PC-3 (cell line): ENCODE measurements at regions not wholly inside any gene's neighbourhood (a gene's known extent, or its start where the extent isn't known, plus 50 kb on each side); places are given as distances from the start of the nearest gene placed in this dataset.

Experiments
- ATAC-seq: fragments of 200-7000 bp; cut with Tn5 transposase; 2 replicates; pipeline ENCODE4 v1.9.1; 2020; ENCODE audit warnings: mild to moderate bottlenecking, moderate library complexity
- BruUV-seq: library from RNA; stranded (reverse); fragments of 400-500 nt; replicated peaks from 2 replicates; lab custom pipeline; 2021; lab: Mats Ljungman, UMichigan
- CTCF ChIA-PET: fragments of 300-600 bp; sonication (Branson Sonifier 250); formaldehyde crosslinking; loops from one replicate; lab custom pipeline; 2022; ENCODE audit warnings: antibody characterized with exemption; lab: Charles Lee
- POLR2A ChIA-PET: fragments of 300-600 bp; sonication (Branson Sonifier 250); formaldehyde crosslinking; loops from one replicate; lab custom pipeline; 2022; ENCODE audit warnings: antibody characterized with exemption; ENCODE audit not compliant: unreplicated experiment; lab: Charles Lee
- DNase-seq: peaks from one replicate; pipeline ENCODE4 v3.0.0-alpha.2; 2015
- H2AFZ ChIP-seq: fragments of 300-600 bp; sonication (generic); 2 replicates; pipeline ENCODE4 v1.6.0; 2016; ENCODE audit warnings: antibody characterized with exemption, low read length
- H3F3A ChIP-seq: fragments of 300-600 bp; sonication (generic); one replicate; pipeline ENCODE4 v1.6.0; 2017; ENCODE audit warnings: antibody characterized with exemption, low read length, control low read depth, mild to moderate bottlenecking; ENCODE audit not compliant: unreplicated experiment
- H3K27ac ChIP-seq: fragments of 300-600 bp; sonication (generic); 2 replicates; pipeline ENCODE4 v1.5.1; 2016; ENCODE audit warnings: mild to moderate bottlenecking, low read length
- H3K27me3 ChIP-seq: fragments of 300-600 bp; sonication (generic); 2 replicates; pipeline ENCODE4 v1.6.1; 2016; ENCODE audit warnings: low read length, mixed read lengths
- H3K36me3 ChIP-seq: fragments of 300-600 bp; sonication (generic); 2 replicates; pipeline ENCODE4 v1.6.1; 2016; ENCODE audit warnings: low read depth, mixed run types, low read length, mixed read lengths
- H3K4me1 ChIP-seq: fragments of 300-600 bp; sonication (generic); 2 replicates; pipeline ENCODE4 v1.5.1; 2016; ENCODE audit warnings: low read length; ENCODE audit not compliant: insufficient read depth
- H3K4me2 ChIP-seq: fragments of 300-600 bp; sonication (generic); 2 replicates; pipeline ENCODE4 v1.6.0; 2016; ENCODE audit warnings: low read length
- H3K4me3 ChIP-seq: fragments of 300-600 bp; sonication (generic); 2 replicates; pipeline ENCODE4 v1.5.1; 2016; ENCODE audit warnings: mild to moderate bottlenecking, low read length, mixed read lengths
- H3K79me2 ChIP-seq: fragments of 300-600 bp; sonication (generic); 2 replicates; pipeline ENCODE4 v1.6.1; 2017; ENCODE audit warnings: low read length, mixed read lengths
- H3K9ac ChIP-seq: fragments of 300-600 bp; sonication (generic); 2 replicates; pipeline ENCODE4 v1.6.0; 2016; ENCODE audit warnings: mild to moderate bottlenecking, low read length
- H3K9me2 ChIP-seq: fragments of 300-600 bp; sonication (generic); replicated peaks from 2 replicates; pipeline ENCODE4 v1.6.1; 2016; ENCODE audit warnings: mixed run types, low read length, mixed read lengths
- H3K9me3 ChIP-seq: fragments of 300-600 bp; sonication (generic); 2 replicates; pipeline ENCODE4 v1.6.1; 2016; ENCODE audit warnings: low read length, mixed read lengths
- H4K20me1 ChIP-seq: fragments of 300-600 bp; sonication (generic); 2 replicates; pipeline ENCODE4 v1.6.1; 2016; ENCODE audit warnings: low read length, mixed read lengths
- CTCF ChIP-seq: fragments of 300-600 bp; sonication (generic); conservative IDR thresholded peaks from 2 replicates; pipeline ENCODE4 v1.5.1; 2017; ENCODE audit warnings: antibody characterized with exemption, low read depth, mild to moderate bottlenecking, low read length
- EZH2 ChIP-seq: fragments of 300-600 bp; sonication (generic); IDR thresholded peaks from one replicate; pipeline ENCODE4 v1.6.1; 2017; ENCODE audit warnings: antibody characterized with exemption, mild to moderate bottlenecking, low read length; ENCODE audit not compliant: unreplicated experiment
- EZH2phosphoT487 ChIP-seq: fragments of 300-600 bp; sonication (generic); IDR thresholded peaks from 2 replicates; pipeline ENCODE4 v1.6.1; 2018; ENCODE audit warnings: mild to moderate bottlenecking, antibody characterized with exemption, low read length, borderline replicate concordance
- intact Hi-C: fragments of 100-400 bp; cut with micrococcal nuclease; formaldehyde crosslinking; loops from 2 replicates; pipeline ENCODE4 v1.9.0; 2023

GRCh38 chr1:168910403-168910802 is 181.4 kb upstream of the DPT start:
- intact Hi-C loops, result no loop called here
- Histone ChIP-seq H3K4me3 (no peak overlapping the region), H3K9me2 (no peaks in the 10 kb centered on the region), H3F3A (no peaks in the 10 kb centered on the region), H3K27ac (no peak overlapping the region), H3K4me1 (peaks cover 41% of the 10 kb centered on the region), H3K9ac (no peak overlapping the region), H3K36me3 (no peaks in the 10 kb centered on the region), H2AFZ (no peak overlapping the region), H3K79me2 (no peaks in the 10 kb centered on the region), H3K27me3 (no peaks in the 10 kb centered on the region), H4K20me1 (no peaks in the 10 kb centered on the region), H3K4me2 (no peak overlapping the region), H3K9me3 (no peaks in the 10 kb centered on the region)
- ATAC-seq, result no peak
- ChIA-PET CTCF (no interaction called here), POLR2A (no interaction called here)
- BruUV-seq, result no TSS peak
- TF ChIP-seq CTCF (no peak), EZH2 (no peak), EZH2phosphoT487 (no peak)
- peak; percentile 25 for DNase-seq

GRCh38 chr1:168911370-168911769 is 182.4 kb upstream of the DPT start:
- intact Hi-C loops, result no loop called here
- ChIA-PET POLR2A (no interaction called here), CTCF (no interaction called here)
- H3F3A ChIP-seq, result no peaks in the 10 kb centered on the region
- no peaks in the 10 kb centered on the region for H3K27me3 ChIP-seq
- no peak overlapping the region for H3K4me3 ChIP-seq
- H4K20me1 ChIP-seq, result no peaks in the 10 kb centered on the region
- DNase-seq (no peak), ATAC-seq (no peak)
- no peak overlapping the region for H2AFZ ChIP-seq
- H3K9ac ChIP-seq, result no peak overlapping the region
- H3K4me2 ChIP-seq, result no peak overlapping the region
- H3K9me2 ChIP-seq, result no peaks in the 10 kb centered on the region
- BruUV-seq, result no TSS peak
- peaks cover 31% of the 10 kb centered on the region for H3K4me1 ChIP-seq
- no peak overlapping the region for H3K27ac ChIP-seq
- no peaks in the 10 kb centered on the region for H3K79me2 ChIP-seq
- no peaks in the 10 kb centered on the region for H3K9me3 ChIP-seq
- no peaks in the 10 kb centered on the region for H3K36me3 ChIP-seq
- TF ChIP-seq EZH2phosphoT487 (no peak), CTCF (no peak), EZH2 (no peak)

- ChIA-PET CTCF (no interaction called here), POLR2A (no interaction called here)
- Histone ChIP-seq H4K20me1 (no peaks in the 10 kb centered on the region), H3K27ac (no peak overlapping the region), H3K9me2 (no peaks in the 10 kb centered on the region), H3K9me3 (no peaks in the 10 kb centered on the region), H3F3A (peaks cover under 1% of the 10 kb centered on the region), H3K36me3 (no peaks in the 10 kb centered on the region), H3K79me2 (no peaks in the 10 kb centered on the region), H3K27me3 (no peaks in the 10 kb centered on the region), H2AFZ (no peak overlapping the region), H3K4me2 (no peak overlapping the region), H3K4me1 (peaks cover 31% of the 10 kb centered on the region), H3K4me3 (no peak overlapping the region), H3K9ac (no peak overlapping the region)
- no TSS peak for BruUV-seq
- TF ChIP-seq EZH2phosphoT487, result no peak
- TF ChIP-seq CTCF, result no peak
- no peak for TF ChIP-seq EZH2
- intact Hi-C loops, result no loop called here
- ATAC-seq (no peak), DNase-seq (no peak)
These were observed 184.9 kb upstream of the DPT start for GRCh38 chr1:168913711-168914463.
